HG03520 (cell line): ENCODE measurements at regions not wholly inside any gene's neighbourhood (a gene's known extent, or its start where the extent isn't known, plus 50 kb on each side); places are given as distances from the start of the nearest gene placed in this dataset.
"Not testable (repeated sequence)": the region's sequence is repeated elsewhere in the genome, so short reads cannot be mapped to it uniquely, and the experiment has no call there.

ENCODE experiments used
- ATAC-seq: cut with Tn5 transposase; IDR thresholded peaks from one replicate; pipeline ENCODE4 v1.9.1; 2021; ENCODE audit warnings: mild to moderate bottlenecking, moderate library complexity; ENCODE audit not compliant: unreplicated experiment

DNA sequence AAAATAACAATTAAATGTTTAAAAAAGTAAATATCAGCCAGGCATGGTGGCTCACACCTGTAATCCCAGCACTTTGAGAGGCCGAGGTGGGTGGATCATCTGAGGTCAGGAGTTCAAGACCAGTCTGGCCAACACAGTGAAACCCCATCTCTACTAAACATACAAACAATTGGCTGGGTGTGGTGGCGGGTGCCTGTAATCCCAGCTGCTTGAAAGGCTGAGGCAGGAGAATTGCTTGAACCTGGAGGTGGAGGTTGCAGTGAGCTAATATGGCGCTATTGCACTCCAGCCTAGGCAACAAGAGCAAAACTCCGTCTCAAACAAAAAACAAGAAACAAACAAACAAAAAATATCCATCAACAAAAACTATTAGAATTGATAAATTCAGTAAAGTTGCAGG, 77.5 kb downstream of the SNX5 start:
- not testable (repeated sequence) for ATAC-seq

DNA sequence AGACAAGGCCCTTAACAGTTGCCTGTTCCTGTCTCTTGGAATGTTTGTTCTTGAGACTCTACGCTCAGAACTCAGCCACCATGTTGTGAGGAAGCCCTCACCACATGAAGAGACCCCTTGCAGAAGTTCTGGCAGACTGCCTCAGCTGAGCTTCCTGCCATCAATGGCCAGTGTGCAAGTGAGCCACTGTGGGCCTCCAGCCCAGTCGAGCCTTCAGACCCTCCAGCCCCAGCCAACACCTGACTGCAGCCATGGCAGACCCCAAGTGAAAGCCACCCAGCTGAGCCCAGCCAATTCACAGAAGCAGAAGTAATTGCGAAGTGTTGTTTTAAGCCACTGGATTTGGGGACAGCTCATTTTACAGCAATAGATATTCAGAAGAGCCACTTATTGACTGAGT, 78.3 kb downstream of the SNX5 start:
- no peak for ATAC-seq

DNA sequence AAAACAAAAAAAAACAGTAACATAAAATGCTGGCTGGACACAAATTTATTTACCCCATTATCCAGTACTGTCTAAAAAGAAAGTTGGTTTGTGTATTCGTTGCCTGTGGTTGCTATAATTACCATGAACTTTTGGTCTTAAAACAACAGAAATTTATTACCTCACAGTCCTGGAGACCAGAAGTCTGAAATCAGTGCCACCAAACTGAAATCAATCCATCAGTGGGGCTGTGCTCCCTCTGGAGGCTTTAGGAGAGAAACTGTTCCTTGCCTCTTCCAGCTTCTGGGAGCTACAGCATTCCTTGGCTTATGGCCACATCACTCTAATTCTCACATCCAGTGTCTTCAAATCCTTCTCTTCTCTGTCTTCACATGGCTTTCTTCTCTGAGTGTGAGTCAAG, 79.4 kb downstream of the SNX5 start:
- no peak for ATAC-seq

DNA sequence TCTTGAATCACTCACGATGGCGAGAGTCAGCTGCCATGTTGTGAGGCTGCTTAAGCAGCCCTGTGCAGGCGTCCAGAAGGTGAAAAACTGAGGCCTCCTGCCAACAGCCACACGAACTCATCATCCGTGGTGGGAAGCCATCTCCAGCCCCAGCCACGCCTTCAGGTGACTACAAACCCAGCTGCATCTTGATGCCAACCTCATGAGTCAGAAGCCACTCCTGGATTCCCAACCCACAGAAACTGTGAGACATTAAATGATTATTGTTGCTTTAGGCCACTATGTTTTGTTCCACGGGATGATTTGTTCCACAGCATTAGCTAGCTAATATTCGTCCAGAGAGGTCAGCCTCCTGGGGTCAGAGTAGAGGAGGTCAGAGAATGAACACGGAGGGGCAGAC, 80.5 kb downstream of the SNX5 start:
- no peak for ATAC-seq

DNA sequence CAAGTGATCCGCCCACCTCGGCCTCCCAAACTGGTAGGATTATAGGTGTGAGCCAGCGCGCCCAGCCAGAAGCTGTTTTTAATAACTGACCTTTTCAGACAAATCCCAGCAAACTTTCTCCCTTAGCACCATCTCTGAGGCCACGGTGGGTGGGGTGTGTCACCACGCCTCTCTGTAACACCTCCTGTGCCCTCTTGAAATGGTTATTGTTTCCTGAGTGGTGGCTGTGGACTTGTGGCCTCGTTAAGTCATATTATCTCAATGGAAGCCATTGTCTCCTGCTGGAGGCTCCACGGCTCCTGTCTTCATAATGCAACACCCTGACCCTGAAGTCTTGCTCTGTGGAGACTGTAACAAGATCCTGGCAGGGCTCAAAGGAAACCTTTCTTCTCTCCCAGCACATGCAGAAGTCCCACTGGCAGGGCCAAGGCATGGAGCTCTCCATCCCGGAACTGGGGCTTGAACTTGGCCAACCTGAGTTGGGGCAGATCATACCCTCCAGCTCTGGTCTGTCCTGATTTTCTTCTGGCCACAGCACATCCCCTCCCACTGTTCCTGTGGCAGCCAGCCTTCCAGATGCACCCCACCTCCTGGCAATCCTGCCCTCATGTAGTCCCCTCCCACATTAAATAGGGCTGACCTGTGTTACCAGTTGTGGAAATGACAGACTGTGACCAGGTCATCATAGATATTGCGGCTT, 81.1 kb downstream of the SNX5 start:
- no peak for ATAC-seq

DNA sequence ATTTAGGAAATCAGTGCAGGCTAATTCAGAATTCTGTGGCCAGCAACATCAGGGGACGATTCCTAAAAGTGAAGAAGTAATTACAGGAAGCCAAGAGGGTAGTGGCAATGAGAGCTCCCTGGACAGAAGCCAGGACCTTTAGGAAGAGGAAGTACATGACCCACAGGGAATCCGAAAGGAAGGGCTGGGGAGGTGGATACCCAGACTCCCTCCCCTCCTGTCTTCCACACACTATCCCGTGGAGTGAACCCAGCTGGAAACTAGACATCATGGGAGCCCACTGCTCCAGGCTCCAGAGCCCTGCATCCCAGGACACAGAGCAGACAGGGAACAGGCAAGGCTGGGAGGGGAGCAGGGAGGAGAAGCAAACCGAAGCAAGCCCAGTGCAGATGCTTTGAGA, 83.0 kb downstream of the SNX5 start:
- no peak for ATAC-seq

DNA sequence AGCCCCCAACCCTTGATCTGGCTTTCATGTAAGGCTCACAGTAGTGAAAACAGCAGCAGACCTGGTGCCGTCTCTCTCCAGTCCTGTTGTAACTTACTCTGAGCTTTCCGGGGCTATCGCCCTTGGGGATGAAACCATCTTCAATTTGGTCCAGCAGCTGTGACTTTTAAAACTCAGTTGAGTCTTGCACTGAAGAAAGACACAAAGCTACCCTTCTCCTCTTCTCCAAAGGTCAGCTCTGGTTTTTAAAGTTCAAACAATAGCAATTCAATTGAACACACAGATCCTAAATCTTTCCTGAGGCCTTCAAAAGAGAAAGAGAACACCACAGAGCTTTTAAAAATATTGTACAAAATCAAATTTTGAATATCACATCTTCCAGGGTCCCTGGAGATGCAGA, 83.5 kb downstream of the SNX5 start:
- ATAC-seq: no peak

DNA sequence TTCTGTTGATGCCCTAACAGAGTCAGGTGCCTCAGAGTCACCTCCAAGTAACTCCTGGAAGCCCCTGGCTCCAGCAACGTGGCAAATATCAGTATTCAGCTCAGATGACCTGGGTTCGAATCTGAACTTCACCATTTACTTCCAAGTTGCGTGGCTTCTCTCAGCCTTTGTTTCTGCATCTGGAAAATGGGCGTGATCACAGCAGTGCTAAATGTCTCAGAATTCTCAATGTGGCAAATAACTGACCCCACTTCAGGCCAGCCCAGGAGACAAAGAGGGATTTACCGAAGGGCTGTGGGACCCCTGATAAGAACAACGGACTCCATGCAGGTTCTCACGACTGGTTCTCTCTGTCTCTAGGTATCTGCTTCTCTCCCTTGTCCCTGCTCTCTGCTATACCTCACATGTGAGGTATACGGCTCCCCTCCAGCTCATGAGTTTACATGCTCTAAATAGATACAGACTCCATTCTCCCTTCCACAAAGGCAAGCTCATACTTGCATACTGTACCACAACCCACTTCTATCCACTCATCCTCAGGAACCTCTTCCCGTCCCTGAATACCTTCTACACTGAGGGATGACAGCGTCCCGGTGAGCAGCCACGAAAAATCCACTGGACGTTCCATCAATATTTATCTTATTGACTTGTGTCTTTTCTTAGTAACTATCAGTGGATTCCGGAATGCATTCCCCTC, 84.1 kb downstream of the SNX5 start:
- ATAC-seq: no peak

DNA sequence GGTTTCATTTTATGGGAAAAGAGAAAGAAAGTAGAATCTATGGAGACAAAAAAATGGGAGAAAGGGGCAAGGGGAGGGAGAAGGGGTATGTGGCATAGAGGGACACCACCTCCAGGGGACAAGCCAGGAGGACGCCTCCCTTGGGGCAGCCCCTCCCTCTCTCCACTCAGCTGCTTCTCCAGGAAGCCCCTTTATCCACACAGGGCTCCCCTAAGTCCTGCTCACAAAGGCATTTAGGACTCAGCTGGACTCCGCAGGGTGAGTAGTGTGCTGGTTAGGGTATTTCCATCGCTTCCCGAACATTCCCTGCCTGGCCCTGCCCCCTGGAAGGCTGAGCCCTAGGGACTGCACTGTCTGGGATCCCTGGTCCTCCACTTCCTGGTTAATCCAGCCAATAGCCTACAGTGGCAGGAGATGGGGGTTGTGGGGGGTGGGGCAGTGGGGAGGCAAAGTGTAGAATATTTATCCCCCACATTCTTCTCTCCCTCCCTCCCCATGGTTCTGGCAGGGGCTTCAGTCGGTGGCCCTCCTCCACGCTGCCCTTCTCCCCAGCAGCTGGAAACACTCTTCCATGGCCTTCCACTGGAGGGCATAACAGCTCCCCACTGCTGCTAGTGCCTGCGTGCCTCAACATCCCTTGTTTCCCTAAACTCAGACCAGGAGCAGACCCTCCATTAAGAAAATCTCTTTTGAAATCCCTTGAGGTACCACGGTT, 84.8 kb downstream of the SNX5 start:
- no peak for ATAC-seq

DNA sequence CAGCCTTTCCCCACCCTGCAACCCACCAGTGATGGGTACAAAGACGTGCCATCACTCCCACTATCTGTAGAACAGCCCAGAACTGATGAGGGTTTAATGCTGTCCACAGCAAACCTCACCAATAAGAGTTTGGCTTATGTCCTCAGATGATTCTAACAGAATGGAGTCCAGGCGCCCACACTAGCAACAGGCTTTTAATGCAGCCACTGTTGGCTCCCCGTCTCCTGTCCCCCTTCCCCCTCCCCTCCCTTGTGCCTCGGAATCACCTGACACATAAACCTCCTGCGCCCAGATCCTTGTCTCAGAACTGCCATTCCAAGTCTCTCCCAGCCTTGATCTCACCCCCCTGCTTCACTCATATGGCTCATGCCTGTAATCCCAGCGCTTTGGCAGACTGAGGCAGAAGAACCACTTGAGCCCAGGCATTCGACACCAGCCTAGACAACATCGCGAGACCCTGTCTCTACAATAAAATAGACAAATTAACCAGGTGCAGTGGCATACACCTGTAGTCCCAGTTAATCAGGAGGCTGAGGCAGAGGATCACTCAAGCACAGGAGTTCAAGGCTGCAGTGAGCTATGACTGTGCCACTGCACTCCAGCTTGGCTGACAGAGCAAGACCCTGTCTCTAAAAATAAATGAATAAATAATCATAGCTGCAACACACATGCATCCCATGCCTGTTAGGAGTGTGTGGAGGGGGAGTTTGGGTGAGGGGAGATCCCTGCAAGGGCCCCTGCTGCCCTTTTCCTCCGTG, 85.6 kb downstream of the SNX5 start:
- no peak for ATAC-seq

DNA sequence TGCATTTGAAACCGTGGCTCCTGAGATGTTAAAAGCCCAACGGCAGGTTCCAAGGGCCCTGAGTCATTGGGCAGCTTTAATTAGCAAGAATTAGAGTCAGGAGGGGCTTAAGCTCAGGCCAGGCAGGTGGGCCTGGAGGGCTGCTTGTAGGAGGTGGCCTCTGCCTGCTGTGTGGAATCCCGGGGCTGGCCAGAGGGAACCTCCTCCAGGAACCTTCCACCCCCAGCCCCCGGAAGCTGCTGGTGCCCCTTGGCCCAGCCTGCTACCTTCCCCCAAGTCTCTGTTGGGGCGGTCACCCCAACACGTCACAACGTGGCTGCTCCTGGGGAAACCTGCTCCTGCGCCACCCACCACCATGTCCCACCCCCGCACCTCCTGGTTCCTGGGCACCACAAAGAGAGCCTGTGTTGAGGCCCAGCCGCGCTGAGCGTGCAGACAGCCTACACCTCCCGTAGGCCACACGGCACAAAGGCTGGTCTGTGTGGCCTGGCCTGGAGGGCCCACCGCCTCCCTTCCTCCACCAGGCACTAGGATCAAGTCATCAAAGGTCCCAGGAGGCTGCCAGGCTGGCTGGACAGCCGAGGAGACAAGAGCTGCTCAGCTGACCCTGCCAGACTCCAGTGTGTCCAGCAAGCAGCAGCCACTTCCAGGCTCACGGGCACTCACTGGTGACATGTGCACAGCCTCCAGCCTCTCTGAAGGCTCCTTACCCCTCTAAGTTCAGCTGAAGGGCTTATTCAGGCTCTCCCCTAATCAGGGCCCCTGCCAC, 86.3 kb downstream of the SNX5 start:
- ATAC-seq: no peak

DNA sequence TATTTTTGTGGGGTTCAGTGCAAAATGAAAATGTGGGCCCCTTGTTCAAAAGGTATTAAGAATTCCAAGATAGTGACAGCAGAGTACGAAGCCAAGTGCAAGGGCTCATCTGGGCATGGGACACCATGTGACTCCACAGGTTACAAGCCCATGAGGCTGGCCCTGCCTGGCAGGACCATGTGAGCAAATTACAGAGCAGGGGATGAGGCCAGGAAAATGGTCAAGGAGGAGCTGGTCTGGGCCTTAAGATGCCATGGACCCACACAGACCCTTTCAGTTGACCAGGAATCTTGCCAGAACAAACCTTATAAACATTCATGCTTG, 86.9 kb downstream of the SNX5 start:
- ATAC-seq: no peak

DNA sequence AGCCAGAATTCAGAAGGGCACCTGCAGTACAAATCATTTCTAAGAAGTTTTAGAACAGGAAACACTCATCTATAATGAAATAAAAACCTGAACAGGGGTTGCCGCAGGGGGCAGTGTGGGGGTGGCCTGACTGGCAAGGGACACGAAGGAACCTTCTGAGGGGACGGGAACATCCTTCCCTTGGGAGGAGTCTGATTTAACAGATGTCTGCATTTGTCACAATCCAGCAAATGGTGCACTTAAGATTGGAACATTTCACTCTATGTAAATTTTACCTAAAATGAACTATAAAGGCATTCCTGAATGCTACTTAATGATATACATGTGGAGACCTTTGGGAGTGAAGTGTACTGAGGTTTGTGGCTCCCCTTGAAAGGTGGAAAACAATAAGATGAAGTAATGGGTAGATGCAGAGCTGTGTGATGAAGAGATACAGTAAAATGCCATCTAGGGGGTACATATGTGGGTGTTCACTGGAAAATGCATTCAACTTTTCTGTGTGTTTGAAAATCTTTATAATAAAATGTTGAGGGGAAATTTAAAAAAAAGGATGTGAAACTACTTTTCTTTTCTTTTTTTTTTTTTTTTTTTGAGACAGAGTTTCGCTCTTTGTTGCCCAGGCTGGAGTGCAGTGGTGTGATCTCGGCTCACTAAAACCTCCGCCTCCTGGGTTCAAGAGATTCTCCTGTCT, 89.5 kb downstream of the SNX5 start:
- ATAC-seq: no peak

DNA sequence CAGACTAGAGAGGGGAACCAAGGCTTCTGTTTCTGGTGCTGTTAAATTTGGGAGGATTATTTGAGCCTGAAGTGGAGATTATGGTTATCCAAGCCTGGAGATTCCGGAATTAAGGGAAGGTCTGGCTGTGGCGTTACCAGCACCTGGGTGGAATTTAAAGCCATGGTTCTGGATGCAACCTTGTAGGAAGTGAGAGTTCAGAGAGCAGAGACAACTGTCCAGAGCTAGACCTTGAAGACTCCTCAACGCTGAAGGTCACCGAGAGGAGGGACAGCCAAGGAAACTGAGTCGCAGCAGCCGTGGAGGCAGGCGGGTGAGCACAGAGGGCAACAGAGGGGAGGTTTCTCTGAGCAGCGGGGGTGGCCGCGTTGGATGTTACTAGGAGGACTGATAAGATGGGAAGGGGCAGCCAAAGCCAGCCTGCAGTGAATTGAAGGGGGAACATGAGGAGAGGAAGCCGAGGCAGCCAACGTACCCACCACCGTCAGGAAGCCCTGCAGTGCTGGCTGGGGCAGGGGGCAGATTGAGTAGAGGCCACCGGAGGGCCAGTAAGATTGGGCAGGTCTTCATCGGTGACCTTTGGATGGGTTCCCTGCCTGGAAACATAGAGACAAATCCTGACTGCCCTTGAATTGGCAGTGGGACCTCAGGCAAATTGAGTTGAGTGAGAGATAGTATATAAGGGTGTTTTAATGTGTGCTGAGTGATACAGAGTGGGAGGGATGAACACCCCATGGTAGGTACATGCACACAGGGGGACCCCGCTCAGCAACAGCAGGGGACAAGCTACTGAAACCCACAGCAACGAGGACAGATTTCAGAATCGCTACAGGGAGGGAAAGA, 90.3 kb downstream of the SNX5 start:
- no peak for ATAC-seq

DNA sequence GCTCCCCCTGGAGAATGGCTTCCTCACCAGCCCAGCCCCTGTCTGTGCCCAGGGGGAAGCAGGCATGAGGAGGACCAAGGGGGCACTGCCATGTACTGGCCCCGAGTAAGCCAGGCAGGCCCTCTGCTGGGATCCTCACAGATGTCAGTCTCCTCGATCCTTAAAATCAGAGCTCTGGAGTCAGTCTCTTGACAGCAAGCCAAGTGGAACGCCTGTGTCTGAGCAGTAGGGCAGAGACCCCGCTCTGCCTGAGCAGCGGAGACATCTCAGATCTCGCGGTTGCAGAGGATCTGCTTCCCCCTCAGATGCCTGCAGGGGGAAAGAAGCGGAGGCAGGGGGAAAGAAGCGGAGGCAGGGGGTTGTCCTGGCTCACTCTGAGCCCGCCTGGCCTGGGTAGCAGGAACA, 92.6 kb downstream of the SNX5 start:
- ATAC-seq: no peak

DNA sequence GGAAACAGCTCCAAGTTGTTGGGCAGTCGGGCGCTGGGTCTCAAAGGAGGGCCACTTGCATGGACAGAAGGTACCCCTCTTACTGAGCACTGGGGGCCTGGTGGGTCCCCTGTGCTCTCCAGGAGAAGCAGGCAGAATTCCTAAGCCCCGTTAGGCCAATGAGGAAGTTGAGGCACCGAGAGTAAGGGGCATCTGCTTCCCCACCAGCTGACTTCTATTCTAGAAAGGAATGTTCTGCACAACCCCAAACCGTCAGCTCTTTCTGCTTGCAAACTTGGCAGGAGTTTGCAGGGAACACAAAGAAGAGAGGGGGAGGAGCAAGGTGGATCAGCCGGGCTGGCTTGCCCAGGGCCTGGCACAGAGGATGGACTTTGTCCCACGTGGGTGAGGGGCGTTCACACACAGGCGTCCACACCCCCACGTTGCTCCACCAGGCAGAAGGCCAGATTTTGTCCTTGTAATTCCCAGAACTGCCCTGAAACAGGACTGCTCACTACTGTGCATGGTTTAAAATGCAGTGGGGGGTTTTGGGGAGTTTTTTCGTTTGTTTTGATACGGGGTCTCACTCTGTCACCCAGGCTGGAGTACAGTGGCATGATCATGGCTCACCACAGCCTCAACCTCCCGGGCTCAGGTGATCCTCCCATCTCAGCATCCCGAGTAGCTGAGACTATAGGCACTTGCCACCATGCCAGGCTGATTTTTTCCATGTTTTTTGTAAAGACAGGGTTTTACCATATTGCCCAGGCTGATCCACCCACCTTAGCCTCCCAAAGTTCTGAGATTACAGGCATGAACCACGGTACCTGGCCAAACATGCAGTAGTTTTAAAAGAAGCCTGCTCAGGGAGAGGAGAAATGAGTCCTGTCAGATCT, 93.3 kb downstream of the SNX5 start:
- no peak for ATAC-seq

DNA sequence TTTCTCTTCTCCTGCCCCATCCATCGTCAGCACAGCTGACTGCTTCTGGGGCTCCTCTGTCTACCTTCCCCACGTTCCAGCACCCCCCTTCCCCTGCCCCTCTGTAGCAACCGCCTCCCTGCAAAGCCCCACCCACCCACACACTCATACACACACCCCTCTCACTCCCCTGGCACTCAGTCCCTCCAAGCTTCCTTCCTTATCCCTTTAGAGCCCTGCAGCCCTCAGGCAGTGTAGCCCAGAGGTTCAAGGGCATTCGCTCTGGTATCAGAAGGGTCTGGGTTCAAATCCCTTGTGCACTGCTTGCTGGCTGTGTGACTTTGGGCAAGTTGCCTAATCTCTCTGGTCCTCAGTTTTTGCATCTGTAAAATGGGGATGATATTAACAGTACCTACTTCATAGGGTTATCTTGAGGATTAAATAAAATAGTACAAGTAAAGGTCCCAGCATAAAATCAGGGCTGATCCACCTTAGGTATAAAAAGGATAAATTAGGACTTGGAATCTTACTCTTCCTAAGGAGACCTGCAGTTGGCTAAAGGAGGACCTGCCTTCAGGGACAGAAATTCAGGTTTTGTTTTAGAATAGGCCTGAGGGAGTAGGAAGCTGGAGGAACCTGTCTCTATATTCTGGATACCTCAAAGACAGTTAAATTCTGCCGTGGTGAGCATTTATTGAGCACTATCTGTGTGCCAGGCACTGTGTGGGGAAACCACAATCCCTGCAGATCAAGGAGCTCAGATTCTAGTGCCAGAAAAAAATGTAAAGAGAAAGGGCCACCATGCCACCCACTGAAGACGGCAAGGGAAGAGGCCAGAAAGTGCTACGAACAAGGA, 94.1 kb downstream of the SNX5 start:
- ATAC-seq: no peak
